Fibroblast of villous mesenchyme (primary cell): ENCODE measurements at regions not wholly inside any gene's neighbourhood (a gene's known extent, or its start where the extent isn't known, plus 50 kb on each side); places are given as distances from the start of the nearest gene placed in this dataset.
"Not testable (repeated sequence)": the region's sequence is repeated elsewhere in the genome, so short reads cannot be mapped to it uniquely, and the experiment has no call there.

Experiments used
- DNase-seq: peaks from one replicate; pipeline ENCODE4 v3.0.0-alpha.2; 2010; ENCODE audit warnings: low read depth
- H3K4me3 ChIP-seq: 2 replicates; pipeline ENCODE4 v1.5.1; 2011; ENCODE audit warnings: low read depth, mild to moderate bottlenecking, low read length
- TF ChIP-seq, protein P1 (sequence below): IDR thresholded peaks from 2 replicates; pipeline ENCODE4 v1.5.1; 2012; ENCODE audit warnings: low read depth, mild to moderate bottlenecking, low read length; ENCODE audit not compliant: insufficient read depth

DNA sequence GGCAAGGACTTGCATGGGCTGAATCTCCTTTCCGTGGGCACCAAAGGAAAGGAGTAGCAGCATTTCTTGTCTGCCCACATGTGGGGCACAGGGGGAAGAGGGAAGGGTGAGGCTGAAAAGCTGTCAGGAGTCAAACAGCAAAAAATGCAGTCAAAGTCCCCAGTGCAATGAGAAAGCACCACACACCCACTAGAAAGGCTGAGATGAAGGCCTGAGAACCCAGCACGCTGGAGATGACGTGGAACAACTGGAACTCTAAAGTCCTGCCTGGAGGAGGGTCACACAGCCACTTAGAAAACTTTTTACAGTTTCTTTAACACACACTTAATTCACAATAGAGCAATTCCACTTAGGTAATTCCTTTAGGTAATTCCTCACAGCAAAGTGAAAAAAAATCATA lies 94.6 kb upstream of the IGFBPL1 start:
- TF ChIP-seq, protein P1, sequence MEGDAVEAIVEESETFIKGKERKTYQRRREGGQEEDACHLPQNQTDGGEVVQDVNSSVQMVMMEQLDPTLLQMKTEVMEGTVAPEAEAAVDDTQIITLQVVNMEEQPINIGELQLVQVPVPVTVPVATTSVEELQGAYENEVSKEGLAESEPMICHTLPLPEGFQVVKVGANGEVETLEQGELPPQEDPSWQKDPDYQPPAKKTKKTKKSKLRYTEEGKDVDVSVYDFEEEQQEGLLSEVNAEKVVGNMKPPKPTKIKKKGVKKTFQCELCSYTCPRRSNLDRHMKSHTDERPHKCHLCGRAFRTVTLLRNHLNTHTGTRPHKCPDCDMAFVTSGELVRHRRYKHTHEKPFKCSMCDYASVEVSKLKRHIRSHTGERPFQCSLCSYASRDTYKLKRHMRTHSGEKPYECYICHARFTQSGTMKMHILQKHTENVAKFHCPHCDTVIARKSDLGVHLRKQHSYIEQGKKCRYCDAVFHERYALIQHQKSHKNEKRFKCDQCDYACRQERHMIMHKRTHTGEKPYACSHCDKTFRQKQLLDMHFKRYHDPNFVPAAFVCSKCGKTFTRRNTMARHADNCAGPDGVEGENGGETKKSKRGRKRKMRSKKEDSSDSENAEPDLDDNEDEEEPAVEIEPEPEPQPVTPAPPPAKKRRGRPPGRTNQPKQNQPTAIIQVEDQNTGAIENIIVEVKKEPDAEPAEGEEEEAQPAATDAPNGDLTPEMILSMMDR, result no peak
- no peak for DNase-seq
- no peak overlapping the region for H3K4me3 ChIP-seq

DNA sequence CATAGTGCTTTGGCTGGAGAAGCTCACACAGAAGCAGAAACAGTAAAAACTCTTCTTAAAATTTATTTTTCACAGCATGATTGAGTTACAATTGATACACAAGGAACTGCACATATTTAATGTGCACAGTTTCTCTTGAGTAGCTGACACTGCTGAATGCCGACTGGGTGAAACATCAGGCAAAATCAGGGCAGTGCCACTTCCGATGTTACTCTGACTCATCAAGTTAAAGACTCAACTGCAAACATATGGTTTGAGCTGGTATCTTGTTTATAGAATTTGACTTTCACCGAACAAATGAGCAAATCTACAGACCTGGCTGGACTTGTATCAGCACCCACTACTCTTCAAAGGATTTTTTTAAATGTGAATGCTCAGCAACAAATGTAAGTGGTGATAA lies 92.0 kb upstream of the IGFBPL1 start:
- not testable (repeated sequence) for H3K4me3 ChIP-seq
- peak; percentile 10 for DNase-seq

DNA sequence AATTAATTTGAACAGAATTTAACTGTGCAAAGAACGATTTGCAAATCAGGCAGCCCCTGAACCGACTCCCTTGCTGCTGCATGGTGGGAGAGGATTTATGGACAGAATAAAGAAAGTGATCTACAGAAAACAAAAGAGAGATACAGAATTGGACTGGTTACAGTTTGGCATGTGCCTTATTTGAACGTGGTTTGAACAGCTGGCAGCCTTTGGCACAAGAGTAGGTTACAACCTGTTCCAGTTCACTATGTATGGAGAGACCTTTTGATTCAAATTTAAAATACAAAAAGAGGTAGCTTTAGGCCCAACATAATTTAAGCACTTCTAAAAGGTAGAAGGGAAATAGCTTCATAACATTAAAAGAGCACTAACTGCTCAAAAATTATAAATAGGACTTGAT lies 90.8 kb upstream of the IGFBPL1 start:
- not testable (repeated sequence) for DNase-seq, H3K4me3 ChIP-seq

DNA sequence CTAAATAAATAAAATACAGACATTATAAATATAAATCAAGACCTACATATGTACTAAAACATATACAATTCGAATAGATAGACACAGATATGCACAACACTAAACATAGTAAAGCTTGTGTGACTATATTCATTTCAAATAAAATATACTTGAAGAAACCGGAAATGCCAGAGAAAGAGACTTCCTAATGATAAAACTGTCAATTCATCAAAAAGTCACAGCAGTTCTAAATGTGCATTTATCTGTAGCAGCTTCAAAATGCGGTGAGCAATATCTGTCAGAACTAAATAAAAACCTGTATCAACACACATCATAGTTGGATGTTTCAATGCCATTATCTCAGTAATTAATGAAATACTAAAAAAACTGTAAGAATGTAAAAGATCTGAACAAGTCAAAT lies 86.1 kb upstream of the IGFBPL1 start:
- not testable (repeated sequence) for DNase-seq

DNA sequence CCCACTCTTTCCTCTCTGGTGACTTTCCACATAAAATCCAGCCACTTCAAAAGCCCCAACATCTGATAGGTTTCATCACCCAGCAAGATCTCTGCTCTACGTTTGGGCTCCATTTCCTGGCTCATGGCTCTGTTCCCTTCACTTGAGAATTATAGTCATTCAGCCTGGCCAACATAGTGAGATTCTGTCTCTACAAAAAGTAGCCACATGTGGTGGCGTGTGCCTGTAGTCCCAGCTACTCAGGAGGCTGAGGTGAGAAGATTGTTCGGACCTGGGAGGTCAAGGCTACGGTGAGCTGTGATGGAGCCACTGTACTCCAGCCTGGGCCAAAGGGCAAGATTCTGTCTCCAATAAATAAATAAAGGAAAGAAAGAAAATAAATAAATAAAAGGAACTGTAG lies 83.3 kb upstream of the IGFBPL1 start:
- TF ChIP-seq, protein P1, result no peak
- DNase-seq, result no peak

More for the DNA sequence above, 86.1 kb upstream of the IGFBPL1 start:
- H3K4me3 ChIP-seq, result not testable (repeated sequence)

DNA sequence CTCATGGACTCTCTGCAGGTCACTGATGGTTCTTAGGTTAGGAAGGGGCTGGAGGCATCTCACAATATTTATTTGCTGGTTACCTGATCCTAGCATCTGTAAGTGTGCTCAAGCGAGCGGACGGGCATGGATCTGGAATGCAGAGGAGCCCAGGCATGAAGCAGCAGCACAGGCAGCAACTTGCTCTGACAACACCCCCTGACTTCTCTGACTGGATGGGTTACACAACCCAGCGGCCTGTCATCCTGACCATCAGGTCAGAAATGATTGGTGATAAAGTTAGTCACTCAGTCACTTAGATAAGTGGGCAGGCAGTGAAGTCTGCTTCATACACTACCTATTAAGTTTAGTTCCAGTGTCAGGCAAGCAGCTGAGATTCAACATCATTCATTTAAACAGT lies 75.9 kb upstream of the IGFBPL1 start:
- DNase-seq, H3K4me3 ChIP-seq: not testable (repeated sequence)

More for the DNA sequence above, 83.3 kb upstream of the IGFBPL1 start:
- no peak overlapping the region for H3K4me3 ChIP-seq

DNA sequence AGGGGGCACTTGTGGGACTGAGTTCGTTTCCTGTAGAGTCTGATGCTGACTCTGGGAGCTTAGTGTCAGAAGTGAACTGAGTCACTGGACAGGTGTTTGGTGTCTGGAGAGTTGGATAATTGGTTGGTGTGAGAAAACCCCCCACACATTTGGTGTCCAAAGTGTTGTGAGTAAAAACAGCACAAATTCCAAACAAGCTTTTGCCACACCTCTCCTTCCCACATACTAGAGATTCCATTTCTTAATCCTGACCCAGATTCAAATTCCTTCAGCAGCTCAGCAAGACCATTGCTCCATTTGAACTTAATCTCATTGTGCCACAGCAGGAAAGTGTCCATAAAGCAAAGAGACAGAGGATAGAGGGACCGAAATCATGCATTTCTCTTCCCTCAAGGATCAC lies 74.3 kb upstream of the IGFBPL1 start:
- DNase-seq, H3K4me3 ChIP-seq: not testable (repeated sequence)

DNA sequence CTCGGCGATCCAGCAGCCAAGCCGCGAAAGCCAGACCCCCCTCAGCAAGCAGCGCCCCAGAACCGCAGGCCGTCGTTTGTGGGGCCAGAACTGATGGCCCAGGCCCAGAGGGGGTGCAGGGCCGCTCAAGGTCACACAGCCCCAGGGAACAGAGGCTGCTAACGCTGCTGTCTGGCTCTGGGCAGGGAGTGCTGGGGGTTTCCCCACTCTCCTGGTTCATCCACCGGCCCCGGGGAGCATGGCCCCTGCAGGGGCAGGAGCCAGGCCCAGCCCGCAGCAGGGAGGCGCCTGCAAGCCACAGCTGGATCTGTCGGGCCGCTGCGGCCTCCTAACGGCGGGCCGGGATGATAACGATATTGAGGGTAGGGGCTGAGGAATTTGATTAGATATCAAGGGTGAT lies 64.8 kb upstream of the IGFBPL1 start:
- DNase-seq, result no peak
- TF ChIP-seq, protein P1, result no peak
- H3K4me3 ChIP-seq, result no peak overlapping the region

DNA sequence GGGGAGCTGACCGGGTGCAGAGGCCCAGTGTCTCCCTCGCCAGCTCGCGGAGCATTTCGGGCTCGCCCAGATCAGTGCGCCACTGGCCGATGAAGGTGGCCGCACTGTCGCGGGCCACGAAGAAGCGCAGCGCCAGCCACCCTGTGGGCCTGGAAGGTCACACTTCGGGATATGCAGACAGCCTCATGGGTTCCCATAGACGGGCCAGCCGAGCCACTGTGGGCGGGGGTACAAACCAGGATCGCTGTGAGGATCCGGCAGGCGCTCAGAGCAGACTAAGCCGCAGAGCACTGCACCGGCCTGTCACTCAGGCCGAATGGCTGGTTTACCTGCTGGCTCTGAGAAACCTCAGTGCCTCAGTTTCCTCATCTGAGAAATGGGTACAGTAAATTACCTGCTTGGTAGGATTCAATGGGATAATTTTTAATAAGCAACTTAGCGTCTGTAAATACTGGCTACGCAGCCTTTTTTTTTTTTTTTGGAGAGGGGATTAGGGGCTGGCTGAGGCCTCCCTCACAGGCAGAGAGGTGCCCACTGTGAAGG lies 64.0 kb upstream of the IGFBPL1 start:
- no peak for DNase-seq
- TF ChIP-seq, protein P1, result no peak
- no peak overlapping the region for H3K4me3 ChIP-seq

DNA sequence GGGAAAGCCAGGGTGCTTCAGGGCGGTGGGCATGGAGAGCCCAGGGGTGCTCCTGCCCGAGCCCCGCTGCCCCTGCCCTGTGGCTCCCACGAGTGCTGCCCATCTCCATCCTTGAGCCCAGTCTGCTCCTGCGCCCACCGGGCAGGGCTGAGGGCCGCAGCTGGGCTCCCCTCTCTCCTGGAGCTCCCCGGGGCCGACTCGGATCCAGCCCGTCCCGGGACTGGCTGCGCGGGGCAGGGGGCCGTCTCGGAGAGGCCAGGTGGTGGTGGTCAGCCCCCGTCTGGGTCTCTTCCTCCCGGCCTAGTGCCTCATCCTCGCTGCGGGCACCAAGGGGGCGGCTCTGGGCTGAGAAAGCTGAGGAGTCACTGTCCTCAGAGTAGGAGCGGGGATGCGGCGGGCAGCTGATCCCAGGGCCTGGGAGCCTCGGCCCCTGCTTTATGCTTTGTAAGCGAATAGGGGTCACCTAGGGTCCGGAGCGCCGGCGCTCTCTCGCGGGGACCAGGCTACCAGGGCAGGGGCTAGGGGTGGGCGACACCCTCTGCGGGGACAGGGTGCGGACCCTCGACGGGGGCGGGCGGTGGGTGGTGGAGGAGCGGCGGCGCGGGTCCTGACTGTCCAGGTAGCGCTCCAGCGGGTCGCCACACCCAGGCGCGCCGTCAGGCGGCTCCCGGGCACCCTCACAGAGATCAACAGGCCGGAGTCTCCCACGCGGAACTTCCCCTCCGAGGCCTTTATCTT lies 63.3 kb upstream of the IGFBPL1 start:
- H3K4me3 ChIP-seq, result not testable (repeated sequence)

More for the DNA sequence above, 63.3 kb upstream of the IGFBPL1 start:
- not testable (repeated sequence) for DNase-seq
